ENCODE measurements at regions not wholly inside any gene's neighbourhood (a gene's known extent, or its start where the extent isn't known, plus 50 kb on each side); places are given as distances from the start of the nearest gene placed in this dataset.
A peak's percentile ranks its signal among the peaks of the same experiment; 100 is the strongest.

GRCh38 chr1:115911294-115911693 lies 65.0 kb upstream of the SLC22A15 start:
- Histone ChIP-seq H3K36me3 (ENCODE audit: insufficient read depth, low read length) (no peaks in the 10 kb centered on the region), H4K20me1 (ENCODE audit: insufficient read depth, low read length, poor library complexity, severe bottlenecking) (no peaks in the 10 kb centered on the region), H3K4me2 (ENCODE audit: low read depth, low read length, poor library complexity, severe bottlenecking) (peak overlapping the region; percentile 42), H3K27me3 (ENCODE audit: insufficient read depth, low read length, poor library complexity, severe bottlenecking) (no peaks in the 10 kb centered on the region), H3K9ac (ENCODE audit: low read depth, low read length, poor library complexity, severe bottlenecking) (peak overlapping the region; percentile 36), H3K4me1 (ENCODE audit: insufficient read depth, low read length, poor library complexity, severe bottlenecking) (peaks cover 20% of the 10 kb centered on the region), H3F3A (ENCODE audit: low read depth) (no peaks in the 10 kb centered on the region), H2AFZ (ENCODE audit: low read length) (peak overlapping the region; percentile 39), H3K9me2 (replicated peaks; ENCODE audit: low read depth, low read length) (no peaks in the 10 kb centered on the region), H3K4me3 (ENCODE audit: low read length, poor library complexity, severe bottlenecking) (peak overlapping the region; percentile 1), H3K79me2 (ENCODE audit: insufficient read depth, low read length) (no peaks in the 10 kb centered on the region), H3K9me3 (ENCODE audit: insufficient read depth, low read depth, low read length) (no peaks in the 10 kb centered on the region)
- no peak for TF ChIP-seq EZH2phosphoT487 (IDR thresholded peaks at IDR 0.05; ENCODE audit: borderline replicate concordance)
- TF ChIP-seq, protein P1, sequence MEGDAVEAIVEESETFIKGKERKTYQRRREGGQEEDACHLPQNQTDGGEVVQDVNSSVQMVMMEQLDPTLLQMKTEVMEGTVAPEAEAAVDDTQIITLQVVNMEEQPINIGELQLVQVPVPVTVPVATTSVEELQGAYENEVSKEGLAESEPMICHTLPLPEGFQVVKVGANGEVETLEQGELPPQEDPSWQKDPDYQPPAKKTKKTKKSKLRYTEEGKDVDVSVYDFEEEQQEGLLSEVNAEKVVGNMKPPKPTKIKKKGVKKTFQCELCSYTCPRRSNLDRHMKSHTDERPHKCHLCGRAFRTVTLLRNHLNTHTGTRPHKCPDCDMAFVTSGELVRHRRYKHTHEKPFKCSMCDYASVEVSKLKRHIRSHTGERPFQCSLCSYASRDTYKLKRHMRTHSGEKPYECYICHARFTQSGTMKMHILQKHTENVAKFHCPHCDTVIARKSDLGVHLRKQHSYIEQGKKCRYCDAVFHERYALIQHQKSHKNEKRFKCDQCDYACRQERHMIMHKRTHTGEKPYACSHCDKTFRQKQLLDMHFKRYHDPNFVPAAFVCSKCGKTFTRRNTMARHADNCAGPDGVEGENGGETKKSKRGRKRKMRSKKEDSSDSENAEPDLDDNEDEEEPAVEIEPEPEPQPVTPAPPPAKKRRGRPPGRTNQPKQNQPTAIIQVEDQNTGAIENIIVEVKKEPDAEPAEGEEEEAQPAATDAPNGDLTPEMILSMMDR (conservative IDR thresholded peaks at IDR 0.05; ENCODE audit: low read length) = no peak

DNA sequence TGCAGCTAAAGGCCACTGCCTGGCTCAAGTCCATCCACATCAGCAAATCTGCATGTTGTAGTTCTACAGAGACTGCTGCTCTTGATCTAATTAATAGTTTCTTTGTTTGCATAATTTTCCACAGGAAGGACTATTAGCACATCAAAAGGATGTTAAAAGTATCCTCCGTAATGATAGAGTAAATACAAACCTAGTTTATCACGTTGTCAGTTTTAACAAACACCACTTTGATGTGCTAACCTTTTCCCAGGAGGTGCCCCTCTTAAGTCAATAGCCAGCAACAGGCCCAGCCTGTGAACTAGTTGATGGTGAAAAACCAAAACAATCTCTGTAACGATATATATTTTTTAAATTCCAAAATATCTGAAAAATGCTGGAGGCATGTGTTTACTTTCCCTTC lies 64.2 kb upstream of the SLC22A15 start:
- no peaks in the 10 kb centered on the region for H3K9me2 ChIP-seq (replicated peaks; ENCODE audit: low read depth, low read length)
- H4K20me1 ChIP-seq (ENCODE audit: insufficient read depth, low read length, poor library complexity, severe bottlenecking) = no peaks in the 10 kb centered on the region
- H3K9me3 ChIP-seq (ENCODE audit: insufficient read depth, low read depth, low read length) = no peaks in the 10 kb centered on the region
- no peak overlapping the region for H3K9ac ChIP-seq (ENCODE audit: low read depth, low read length, poor library complexity, severe bottlenecking)
- no peak overlapping the region for H3K4me2 ChIP-seq (ENCODE audit: low read depth, low read length, poor library complexity, severe bottlenecking)
- no peak for TF ChIP-seq EZH2phosphoT487 (IDR thresholded peaks at IDR 0.05; ENCODE audit: borderline replicate concordance)
- TF ChIP-seq, protein P1 (conservative IDR thresholded peaks at IDR 0.05; ENCODE audit: low read length) = no peak
- no peak overlapping the region for H3K4me3 ChIP-seq (ENCODE audit: low read length, poor library complexity, severe bottlenecking)
- H3K36me3 ChIP-seq (ENCODE audit: insufficient read depth, low read length) = no peaks in the 10 kb centered on the region
- no peaks in the 10 kb centered on the region for H3K79me2 ChIP-seq (ENCODE audit: insufficient read depth, low read length)
- no peaks in the 10 kb centered on the region for H3F3A ChIP-seq (ENCODE audit: low read depth)
- peak overlapping the region; percentile 39; the same call in 1 of the 2 replicates for H2AFZ ChIP-seq (ENCODE audit: low read length)
- no peaks in the 10 kb centered on the region for H3K27me3 ChIP-seq (ENCODE audit: insufficient read depth, low read length, poor library complexity, severe bottlenecking)
- peaks cover 20% of the 10 kb centered on the region for H3K4me1 ChIP-seq (ENCODE audit: insufficient read depth, low read length, poor library complexity, severe bottlenecking)

GRCh38 chr1:115922801-115923200 lies 53.5 kb upstream of the SLC22A15 start:
- no peaks in the 10 kb centered on the region for H3K36me3 ChIP-seq (ENCODE audit: insufficient read depth, low read length)
- H3K4me1 ChIP-seq (ENCODE audit: insufficient read depth, low read length, poor library complexity, severe bottlenecking) = peaks cover 31% of the 10 kb centered on the region
- H3K9me3 ChIP-seq (ENCODE audit: insufficient read depth, low read depth, low read length) = no peaks in the 10 kb centered on the region
- no peak overlapping the region for H3K9ac ChIP-seq (ENCODE audit: low read depth, low read length, poor library complexity, severe bottlenecking)
- no peaks in the 10 kb centered on the region for H3K9me2 ChIP-seq (replicated peaks; ENCODE audit: low read depth, low read length)
- no peaks in the 10 kb centered on the region for H3F3A ChIP-seq (ENCODE audit: low read depth)
- H4K20me1 ChIP-seq (ENCODE audit: insufficient read depth, low read length, poor library complexity, severe bottlenecking) = no peaks in the 10 kb centered on the region
- H3K4me2 ChIP-seq (ENCODE audit: low read depth, low read length, poor library complexity, severe bottlenecking) = peak overlapping the region; percentile 67
- H3K79me2 ChIP-seq (ENCODE audit: insufficient read depth, low read length) = no peaks in the 10 kb centered on the region
- no peaks in the 10 kb centered on the region for H3K27me3 ChIP-seq (ENCODE audit: insufficient read depth, low read length, poor library complexity, severe bottlenecking)
- 0 out of 2 replicates have a peak overlapping the region, but pooled peaks have one; percentile 22 for H2AFZ ChIP-seq (ENCODE audit: low read length)
- no peak overlapping the region for H3K4me3 ChIP-seq (ENCODE audit: low read length, poor library complexity, severe bottlenecking)
- TF ChIP-seq, protein P1 (conservative IDR thresholded peaks at IDR 0.05; ENCODE audit: low read length) = no peak
- no peak for TF ChIP-seq EZH2phosphoT487 (IDR thresholded peaks at IDR 0.05; ENCODE audit: borderline replicate concordance)
